ENCODE measurements at regions not wholly inside any gene's neighbourhood (a gene's known extent, or its start where the extent isn't known, plus 50 kb on each side); places are given as distances from the start of the nearest gene placed in this dataset.

GRCh38 chr4:66130042-66130441 lies 459.8 kb upstream of the EPHA5 start:
- no peak for TF ChIP-seq CTCF (IDR thresholded peaks at IDR 0.05)
- no peak for TF ChIP-seq POLR2A (IDR thresholded peaks at IDR 0.05)

Measured in uterus (tissue), 2 donors.